Stimulated activated CD4-positive, alpha-beta T cell treated with anti-CD3 and anti-CD28 coated beads, Interleukin-1b, Interleukin-23, amount 100 ng/mL, for 48 hours (primary cell): ENCODE measurements at regions not wholly inside any gene's neighbourhood (a gene's known extent, or its start where the extent isn't known, plus 50 kb on each side); places are given as distances from the start of the nearest gene placed in this dataset.

Source experiments
- DNase-seq: peaks from one replicate; pipeline ENCODE4 v3.0.0-alpha.2; 2020

DNA sequence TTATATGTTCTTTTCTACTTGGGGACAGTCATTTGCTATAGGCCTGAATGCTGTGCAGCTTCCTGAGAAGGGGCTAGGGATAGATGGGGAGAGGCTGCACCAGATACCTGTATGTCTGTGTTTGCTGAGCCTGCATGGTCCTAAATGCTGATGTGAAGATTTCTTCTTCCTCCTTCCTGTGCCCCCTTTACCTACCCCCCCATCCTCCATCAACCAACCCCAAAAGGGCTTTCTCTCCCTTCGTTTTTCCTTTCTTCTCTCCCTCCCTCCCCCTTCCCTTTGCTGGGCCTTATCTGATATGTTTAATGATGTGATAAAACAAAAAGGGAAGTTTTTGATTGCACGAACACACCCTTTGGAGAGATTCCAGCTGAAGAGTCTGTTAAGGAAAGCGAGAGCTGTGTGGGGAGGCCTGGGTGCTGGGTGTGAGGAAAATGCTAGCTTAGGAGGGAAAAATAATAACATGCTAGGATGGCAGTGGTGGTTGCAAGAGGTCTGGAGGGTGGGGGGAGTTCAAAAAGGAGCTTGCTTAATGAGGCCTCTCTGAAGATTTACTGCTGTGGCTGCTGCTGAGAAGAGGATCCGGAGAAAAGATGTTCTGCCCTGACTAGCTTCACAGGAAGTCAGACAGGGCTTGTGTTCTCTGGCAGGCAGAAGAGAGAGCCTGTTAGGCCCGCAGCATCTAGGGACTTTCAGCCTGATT is 101.8 kb downstream of the SAMD9 start:
- DNase-seq: no peak

DNA sequence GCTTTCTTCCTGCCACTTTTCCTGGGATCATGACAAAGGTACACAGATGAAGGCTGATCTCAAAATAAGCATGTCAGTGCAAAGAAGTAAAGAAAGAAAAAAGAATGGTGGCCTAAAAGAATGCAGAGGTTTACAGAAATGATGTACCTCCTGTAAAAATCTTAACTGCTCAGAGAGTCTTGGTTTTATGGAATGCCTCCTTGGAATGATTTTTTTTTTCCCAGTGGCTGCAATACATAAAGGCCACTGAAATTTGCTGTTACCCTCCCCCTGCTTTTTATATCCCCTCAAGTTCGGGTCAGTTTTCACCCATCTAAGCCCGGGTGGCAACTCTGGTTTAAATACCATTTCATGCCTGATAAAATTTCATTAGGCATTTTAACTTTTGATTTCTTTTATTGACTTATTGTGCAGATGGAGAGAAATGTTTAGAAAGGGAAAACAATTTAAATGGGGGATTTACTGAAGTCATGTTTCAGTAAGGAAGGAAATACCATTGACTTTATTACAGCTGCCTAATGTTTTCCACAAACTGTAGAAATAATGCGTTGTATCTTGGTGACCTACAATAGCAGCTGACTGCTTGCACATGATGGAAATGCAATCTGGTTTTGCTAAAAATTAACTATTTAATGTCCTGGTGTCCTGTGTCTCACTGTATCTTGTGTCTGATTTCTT is 102.5 kb downstream of the SAMD9 start:
- no peak for DNase-seq

DNA sequence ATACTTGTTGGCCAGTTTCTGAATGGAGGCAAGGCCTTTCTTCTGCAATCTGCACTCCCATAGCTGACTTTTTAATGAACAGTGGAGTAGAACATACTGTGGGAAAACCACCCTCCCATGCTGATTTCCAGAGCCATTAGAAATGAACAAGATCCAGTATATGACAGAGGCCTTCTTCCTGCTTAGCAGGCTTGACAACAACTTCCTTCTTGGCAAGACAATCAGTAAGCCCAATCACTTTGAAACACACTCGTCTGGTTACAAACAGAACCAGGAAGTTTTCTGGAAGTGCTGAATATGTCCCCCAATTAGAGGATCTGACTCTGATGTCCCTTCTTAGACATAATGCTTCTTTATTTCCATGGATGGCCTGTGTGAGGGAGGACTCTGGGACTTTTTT is 103.4 kb downstream of the SAMD9 start:
- DNase-seq: no peak

DNA sequence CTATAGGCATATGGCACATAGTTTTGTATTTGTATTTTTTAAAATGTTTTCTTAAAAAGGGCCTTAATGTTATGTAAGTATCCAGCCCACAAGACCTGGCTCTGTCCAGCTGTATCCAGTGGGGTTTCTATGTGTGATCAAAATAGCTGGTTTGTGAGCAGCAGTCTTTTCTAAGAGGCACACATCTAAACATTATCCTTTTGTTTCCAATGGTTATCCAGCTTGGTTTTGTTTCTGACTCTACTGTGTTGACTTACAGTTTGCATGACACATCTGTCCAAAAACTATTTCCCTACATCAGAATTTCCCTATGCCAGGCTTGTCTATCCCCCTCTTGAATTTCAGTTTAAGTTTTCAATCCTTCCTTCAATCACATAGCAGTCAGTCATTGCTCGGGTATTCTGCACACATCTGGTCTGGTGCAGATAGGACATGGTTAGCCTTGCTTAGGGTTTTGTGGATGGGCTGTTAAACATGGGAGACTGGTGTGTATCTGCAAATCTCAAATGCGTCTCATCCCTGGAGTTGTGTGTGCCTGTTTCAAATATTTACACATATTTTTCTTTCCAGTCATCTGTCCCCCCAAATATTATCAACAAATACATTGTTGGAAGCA is 104.2 kb downstream of the SAMD9 start:
- no peak for DNase-seq

DNA sequence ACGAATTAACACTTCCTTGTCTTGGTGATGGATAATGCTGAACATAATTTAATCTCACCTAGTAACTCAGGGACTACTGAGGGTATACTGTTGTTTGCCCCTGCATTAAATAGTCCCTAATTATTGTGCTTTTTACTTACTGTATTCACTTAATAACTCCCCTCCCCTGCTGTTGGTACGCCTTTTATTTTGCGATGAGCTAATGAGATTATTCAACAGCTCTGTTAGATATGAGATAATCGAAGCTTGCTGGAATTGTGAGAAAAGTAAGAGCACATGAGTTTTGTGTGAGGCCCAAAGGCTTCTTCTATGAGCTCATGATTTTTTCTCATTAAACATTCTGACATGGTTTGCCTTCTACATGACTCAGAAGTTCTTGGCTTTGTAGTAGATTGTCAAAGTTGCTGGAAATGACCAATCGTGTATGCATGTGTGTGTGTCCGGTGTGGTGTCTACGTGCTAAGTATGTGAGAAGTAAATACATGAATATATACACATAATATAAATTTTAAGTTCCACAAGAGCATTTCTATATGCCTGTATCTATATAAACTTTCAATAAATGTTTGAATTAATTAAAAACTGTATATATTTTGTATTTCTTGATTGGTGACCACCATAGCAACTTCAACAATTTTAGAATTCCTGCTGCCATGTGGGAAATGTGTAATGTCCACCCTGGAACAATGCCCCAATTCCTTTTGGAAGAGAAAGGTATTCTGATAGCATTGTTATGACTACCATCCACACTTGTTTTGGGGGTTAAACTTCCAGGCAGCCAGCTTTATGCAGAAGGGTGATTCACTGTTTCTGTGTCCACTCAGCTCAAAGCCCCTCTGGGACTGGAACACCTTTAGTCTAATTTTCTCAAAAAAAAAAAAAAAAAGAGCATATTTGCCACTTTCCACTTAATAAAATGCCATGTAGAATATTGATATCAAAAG is 106.2 kb downstream of the SAMD9 start:
- no peak for DNase-seq

DNA sequence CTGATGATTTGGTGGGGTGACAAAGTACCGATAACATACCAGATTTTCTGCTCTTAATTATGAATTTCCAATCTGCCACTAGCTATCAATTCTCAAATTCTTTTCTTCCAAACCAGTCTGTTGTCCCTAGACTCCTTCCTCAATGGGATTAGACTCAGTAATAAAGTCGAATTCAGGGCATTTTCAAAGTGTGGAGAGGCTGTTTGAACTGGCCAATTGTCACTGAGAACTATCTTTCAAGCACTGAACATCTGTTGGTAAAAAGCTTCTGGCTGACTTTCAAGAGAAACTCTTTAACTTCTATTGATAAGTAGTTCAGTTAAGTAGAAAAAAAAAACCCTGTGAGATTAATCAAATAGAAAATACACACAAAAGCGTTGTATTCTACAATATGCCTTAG is 108.9 kb downstream of the SAMD9 start:
- DNase-seq: no peak

DNA sequence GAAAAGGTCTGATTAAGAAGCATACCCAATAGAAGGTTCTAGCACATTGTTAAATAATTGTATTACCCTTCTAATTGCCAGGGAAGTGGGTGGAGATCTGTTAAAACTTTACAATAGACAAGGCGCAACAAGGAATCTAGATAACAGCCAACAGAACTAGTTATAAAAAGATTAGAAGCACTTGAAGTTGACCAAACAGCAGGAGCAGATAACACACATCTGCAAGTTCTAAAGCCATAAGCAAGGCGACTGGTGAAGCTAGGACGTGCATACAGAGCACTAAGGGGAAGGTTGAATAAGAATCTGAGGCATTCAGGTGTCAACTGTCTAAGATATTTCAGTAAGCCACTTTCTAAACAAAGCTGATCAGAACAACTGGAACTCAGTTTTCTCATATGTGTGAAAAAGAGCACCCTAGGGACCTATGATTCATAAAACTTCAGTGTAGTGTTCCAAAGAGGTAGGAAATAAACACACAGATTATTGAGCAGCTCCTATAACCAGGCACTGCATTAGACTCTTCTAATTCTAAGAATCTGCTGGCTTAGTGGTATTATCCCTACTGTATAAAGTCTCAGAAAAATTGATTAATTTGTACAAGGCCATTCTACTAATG is 111.2 kb downstream of the SAMD9 start:
- DNase-seq: no peak

DNA sequence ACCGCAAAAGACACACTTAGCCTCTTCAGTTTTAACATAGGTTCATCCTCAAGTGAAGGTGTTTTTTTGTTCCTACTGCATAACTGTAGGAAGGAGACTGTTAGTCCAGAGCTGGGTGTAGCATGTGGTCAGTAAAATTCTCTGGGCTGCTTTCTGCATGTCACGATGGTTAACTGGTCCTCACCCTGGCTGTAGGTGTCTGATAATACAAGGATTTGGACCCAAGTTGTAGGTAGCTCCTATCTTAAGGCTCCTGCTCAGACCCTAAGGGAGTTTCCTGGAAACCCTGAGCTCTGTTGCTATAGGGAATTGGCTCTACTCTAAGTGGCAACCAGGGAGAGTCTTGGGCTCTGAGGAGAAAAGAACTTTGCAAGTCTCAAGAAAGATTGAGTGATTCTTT is 112.9 kb downstream of the SAMD9 start:
- no peak for DNase-seq

DNA sequence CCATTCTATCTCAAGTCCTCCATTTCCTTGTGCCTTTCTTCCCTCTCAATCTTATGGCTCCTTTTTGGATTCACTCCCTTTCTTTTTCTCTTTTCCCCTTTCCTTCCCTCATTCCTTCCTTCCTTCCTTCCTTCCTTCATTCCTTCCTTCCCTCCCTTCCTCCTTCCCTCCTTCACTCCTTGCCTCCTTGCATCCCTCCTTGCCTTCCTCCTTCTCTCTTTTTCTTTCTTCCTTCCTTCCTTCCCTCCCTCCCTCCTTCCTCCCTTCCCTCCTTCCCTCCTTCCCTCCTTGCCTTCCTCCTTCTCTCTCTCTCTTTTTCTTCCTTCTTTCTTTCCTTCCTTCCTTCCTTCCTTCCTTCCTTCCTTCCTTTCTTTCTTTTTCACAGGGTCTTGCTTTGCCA is 120.1 kb downstream of the SAMD9 start:
- DNase-seq: no peak

DNA sequence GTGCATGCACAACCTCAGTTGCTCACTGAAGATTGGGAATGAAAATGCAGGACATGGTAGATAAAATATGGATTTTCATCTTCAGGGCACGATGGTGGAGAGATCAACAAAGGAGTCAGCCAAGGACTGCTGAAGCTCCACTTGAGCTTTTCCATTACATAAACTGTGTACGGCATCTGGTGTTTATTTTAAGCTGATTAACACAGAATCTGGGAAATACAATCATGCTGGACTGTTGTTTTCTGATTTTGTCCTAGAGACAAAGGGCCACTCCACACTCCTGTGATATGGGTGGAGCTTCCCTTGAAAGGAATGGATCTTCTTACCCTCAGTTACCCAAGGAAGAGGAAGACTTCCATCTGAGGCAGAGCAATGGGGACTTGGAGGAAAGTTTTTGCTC is 120.6 kb downstream of the SAMD9 start:
- DNase-seq: no peak

DNA sequence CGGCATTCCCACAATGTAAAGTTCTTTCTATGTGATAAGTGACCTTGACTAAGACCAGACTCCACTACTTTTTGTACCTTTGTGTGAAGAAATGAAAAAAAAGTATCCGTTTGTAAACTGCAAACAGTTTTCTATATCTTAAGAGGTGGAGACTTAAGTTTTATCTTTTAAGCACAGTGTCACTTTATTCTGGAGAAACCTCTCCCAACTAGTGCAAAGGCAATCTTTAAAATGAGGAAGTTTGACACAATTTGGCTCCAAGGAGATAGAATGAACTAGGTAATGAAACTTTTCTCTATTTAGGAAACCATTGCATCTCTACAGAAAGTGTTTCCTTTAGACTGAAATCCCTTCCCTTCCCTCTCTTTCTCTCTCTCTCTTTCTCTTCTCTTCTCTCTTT is 122.9 kb downstream of the SAMD9 start:
- DNase-seq: no peak

DNA sequence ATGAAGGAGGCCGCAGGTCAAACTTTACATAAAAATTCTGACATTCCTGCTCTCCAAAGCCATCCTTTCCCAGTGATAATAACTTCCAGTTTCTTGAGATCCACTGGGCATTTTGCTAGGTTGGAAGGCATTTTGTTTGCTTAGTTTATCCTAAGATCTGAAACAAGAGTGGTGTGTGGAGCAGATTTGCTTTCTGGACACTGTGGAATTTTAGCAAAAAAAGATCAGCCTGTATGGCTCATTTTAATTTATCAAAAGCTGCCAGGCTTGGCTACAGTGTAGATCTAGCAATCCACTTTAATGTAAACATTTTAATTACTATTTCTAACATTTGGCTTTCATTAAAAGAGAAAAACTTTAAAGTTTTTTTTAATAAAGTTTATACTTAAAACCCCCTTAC is 124.8 kb downstream of the SAMD9 start:
- DNase-seq: no peak

DNA sequence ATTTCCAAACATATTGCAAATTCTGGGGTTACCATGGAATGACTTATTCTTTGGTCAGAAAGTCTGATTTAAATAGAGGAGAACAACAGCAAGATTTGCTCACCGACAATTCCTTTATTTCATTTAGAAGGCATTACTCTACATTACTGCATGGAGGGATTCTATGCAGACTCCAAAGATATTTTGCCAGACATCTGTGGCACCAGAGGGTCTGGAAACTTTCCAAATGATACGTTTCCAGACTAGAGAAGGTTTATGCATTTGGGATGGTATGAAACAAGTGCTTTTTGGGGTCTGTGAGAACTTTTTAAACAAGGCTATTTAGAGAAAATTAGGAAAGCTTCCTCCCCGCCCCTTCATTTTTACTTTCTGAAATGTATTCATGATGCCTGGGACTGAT is 125.3 kb downstream of the SAMD9 start:
- DNase-seq: no peak

DNA sequence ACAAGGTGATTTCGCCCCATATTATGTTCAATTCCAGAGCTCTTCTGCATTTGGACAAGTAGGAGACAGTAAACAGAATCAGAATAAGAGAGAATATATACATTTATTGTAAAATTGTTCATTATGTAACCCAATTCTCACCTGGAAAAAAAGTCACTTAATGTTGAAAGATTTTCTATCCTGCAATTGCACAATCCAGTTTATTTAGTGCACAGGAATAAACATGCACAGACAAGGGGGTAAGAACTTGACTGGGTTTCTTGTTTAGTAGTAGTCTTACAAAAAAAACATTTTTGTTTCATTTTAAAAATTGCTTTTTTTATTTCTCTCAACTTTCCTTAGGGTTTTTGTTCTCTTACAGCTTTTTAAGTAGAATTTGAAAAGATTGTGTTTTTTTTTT is 126.6 kb downstream of the SAMD9 start:
- DNase-seq: no peak

DNA sequence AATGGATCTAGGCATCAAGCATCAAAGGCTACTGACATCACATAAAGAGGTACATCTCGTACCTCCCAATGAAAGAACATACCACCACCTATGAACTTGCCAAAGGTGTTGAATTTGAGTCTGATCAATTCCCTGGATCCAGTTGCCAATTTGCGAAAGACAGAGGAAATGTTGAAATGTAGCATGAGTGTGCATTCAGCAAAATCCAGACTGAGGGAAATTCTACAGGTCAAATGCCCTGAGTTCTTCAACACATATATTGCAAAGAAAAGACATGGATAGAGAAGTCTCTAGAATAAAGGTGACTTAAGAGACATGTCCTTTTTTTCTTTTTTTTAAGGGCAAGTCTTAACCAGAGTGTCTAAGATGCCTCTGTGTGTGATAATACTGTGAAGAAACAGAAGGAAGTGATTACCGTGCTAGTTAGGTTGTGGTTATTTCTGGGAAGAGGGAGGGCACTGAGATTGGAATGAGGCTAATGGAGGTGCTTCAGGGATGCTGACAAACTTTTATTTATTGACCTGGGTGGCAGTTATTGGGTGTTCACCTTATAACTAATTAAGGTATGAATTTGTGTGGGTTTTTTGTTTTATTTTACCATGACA is 128.7 kb downstream of the SAMD9 start:
- no peak for DNase-seq

DNA sequence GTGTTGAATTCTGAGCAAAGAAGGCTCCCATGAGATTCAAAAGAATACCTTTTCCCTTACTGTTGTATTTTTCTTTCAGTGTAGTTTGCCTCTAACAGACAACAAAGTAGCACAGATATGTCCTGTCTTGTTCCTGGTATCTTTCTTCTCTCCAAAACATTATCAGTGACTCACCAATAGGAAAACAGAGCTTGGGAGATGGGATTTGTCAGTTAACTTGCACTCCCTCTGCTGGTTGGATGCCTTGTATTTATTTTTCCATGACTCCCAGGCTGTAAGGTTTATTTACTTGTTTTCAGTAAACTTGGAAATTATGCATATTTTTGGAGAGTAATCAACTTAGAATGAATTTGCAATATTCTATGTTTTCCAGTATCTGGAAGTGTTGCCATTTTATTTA is 129.7 kb downstream of the SAMD9 start:
- DNase-seq: no peak

DNA sequence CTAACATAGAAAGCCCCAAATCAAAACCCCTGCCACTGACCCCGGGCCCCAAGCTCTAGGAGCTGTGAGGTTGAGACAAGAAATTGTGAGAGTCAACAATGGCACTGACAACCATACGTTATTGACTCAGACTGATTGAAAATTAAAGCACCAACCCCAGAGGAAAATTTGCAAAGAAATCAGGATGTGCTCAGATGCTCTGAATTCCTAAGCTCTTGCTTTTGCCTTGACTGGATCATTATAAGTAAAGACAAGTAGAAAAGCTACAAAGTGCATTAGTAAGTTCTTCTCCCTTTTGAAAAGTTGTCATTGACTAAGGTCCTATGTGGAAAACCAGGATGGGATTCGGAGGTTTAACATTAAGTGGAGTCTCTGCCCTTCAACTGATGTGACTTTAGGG is 130.2 kb downstream of the SAMD9 start:
- no peak for DNase-seq

DNA sequence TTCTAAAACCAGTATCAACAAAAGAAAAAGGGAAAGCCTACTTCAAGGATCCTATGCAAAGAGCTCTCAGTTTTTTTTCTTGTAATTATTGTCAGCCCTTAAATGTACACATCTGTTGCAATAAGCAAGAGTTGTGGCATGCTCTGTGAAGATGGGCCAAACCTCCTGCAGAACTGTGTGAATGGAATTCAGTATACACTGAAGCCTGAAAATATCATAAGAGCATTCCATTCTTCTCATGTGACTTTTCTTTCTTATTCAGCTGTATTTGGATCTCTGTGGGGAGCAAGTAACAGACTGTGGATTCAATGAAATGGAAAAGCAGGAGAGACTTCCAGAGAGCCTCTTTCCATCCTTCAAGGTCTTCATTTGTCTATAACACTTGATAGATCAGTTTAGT is 130.7 kb downstream of the SAMD9 start:
- no peak for DNase-seq

DNA sequence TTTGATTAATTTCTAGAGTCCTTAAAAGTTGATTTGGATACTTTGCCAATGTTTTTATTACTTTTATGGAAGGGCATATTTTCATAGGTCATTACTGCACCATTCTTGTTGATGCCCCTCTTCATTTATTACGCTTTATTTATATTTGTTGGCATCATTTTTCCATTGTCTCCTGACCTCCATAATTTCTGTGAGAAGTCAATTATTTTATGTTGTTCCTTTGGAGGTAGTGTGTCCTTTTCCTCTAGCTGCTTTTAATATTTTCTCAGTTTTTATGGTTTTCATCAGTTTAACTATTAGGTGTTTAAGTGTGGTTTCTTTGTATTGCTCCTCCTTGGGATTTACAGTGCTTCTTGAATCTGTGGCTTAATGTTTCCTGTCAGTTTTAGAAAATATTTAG is 134.9 kb downstream of the SAMD9 start:
- no peak for DNase-seq

DNA sequence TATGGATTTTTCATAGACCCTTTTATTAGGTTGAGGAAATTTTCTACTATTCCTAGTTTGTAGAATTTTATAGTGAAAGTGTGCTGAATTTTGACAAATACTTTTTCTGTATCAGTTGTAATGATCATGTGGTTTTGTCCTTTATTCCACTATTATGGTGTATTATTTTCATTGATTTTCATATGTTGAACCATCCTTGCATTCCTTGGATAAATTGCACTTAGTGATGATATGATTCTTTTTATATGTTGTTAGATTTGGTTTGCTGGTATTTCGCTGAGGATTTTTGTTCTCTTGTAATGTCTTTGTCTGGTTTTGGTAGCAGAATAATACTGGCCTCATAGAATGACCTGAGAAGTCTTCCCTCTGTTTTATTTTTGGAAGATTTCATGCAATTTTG is 140.6 kb upstream of the CDK6 start:
- DNase-seq: no peak

DNA sequence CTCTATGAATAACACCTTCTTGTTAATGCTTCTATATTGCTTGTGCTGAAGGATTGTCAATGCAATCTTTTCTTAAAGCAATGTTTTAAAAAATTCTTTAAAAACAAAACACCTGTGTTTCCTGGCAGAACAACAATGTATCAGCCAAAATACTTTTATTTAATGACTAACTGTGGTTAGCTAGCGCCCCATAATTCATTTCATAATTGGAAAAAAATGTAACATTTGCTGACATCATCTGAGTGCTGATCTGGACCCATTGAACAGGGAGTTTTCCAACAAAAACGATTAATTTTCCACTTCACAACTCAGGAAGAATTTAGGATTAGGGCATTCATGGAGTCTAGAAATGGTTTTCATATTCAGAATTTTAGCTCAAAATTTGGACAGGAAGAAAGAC is 137.6 kb upstream of the CDK6 start:
- DNase-seq: no peak

DNA sequence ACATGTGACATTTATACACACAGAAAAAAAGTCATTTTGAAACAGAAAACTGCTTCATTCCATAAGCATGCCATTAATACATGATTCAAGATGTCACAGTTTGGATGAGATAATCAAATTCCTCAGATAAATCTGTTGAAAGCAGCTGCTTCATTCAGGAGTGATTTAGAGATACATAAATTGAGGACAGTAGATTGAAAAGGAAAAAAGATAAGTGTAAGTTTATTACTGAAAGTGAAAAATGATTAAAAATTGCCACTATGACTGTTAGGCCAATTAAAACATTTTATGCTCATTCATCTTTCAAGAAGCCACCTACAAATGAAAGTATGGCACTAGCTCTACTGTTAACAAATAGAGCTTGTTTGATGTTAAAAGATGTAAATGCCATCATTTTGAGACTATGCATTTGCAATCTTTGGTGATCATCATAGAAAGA is 136.9 kb upstream of the CDK6 start:
- no peak for DNase-seq

DNA sequence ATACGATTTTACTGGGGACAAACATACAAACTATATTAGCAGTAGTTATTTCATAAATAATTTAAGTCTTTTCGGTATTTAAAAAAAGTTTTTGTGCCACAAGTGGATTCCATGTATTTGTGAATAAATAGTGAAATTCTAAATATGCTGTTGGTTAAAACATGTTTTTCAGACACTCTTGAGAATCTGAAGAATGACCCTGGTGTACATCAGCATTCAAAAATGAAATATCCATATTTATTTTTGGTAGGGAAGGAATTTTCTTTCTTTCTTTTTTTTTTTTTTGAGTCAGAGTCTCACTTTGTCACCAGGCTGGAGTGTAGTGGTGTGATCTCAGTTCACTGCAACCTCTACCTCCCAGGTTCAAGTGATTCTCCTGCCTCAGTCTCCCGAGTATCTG is 136.1 kb upstream of the CDK6 start:
- no peak for DNase-seq
